ENCODE measurements at regions not wholly inside any gene's neighbourhood (a gene's known extent, or its start where the extent isn't known, plus 50 kb on each side); places are given as distances from the start of the nearest gene placed in this dataset.
A peak's percentile ranks its signal among the peaks of the same experiment; 100 is the strongest.
"Not testable (repeated sequence)": the region's sequence is repeated elsewhere in the genome, so short reads cannot be mapped to it uniquely, and the experiment has no call there.

DNA sequence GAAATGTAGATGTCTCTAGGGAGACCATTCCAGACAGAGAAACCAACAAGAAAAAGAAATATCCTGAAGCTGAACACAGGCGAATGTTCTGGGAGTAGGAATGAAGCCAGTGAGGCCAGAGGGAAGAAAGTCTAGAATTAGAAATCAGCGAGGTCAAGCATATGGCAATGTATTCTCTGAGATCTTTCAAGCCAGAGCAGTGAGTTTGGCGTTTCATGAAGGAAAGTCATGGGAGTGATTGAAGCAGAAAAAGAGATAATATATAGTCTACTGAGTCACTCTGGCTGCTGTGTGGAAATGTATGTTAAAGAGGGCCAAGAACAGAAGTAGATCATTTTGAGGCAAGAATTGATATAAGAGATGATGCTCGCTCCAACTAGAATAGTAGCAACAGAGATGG lies 576.0 kb downstream of the PCDH17 start:
- no peak for DNase-seq

DNA sequence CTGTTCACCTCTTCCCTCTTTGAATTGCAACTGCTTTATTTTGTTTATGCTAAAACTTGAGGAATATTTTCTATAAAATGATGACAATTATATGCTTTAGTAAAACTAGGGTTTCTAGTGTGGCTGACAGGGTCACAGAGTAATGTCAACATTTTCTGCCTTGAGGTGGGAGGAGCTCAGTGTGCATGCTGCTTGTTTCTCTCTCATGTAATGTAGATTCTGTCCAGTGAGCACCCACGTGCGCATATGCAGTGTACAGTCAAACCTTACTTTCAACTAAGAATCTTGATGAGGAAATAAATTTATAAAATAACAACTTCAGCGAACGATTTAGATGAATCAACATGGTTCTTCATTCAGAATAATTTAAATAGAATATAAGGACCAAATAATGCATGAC lies 603.9 kb downstream of the PCDH17 start:
- no peak for DNase-seq

DNA sequence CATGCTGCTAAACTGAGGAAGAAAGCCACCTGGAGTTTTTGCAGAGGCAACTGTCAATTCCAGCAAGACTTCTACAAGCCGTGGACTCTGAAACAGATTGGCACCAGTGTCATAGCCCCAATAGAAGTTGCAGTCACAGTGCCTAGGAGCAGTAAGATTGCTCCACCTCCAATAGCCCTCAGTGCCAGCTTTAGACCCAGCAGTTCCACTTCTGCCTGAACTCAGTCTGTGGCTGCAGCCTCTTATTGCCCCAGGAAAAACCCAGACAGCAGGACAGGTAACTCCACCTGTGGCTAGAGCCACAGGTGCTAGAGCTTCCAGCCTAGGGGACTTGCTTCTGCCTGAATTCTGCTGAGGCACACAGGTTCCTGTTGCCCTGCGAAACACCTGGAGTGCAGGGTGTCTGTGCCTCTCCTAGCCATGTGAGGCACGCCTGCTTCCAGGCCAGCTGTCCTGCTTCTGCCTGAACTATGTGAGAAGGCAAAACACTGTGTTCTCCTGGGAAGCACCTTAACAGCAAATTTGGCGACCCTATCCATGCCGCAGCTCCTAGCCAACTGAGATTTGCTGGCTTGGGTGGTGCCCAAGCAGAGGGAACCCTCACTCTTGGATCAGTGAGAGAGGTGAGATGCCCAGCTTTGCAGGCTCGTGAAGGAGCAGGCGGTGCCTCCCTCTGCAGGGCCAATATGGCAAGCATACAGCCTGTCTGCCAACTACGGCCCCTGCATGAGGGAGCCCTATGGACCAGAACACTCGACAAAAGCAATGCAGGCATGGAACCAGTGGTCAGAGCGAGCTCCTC lies 607.6 kb downstream of the PCDH17 start:
- DNase-seq, result no peak

DNA sequence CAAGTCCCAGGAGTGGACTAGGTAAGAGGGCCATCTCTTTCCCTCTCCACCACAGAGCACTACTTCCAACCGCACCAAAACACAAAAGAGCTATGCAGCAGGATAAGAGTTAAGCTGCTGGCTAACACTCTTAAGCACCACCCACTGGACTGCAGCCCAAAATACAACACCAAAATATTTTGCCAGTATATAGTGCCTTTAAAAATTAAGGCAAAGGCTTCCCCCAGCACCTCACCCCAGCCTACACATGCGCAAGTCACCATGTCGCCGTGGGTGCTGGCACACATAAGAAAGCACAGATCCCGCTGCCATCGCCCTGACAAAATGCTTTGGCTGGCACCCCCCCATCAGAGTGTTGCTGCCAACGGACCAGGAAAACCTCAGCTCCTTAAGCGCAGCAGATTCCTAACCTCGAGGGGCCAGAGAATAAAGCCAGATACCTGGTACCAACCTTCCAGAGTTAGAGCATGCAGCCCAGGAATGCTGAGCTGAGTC lies 608.3 kb downstream of the PCDH17 start:
- DNase-seq, result no peak

DNA sequence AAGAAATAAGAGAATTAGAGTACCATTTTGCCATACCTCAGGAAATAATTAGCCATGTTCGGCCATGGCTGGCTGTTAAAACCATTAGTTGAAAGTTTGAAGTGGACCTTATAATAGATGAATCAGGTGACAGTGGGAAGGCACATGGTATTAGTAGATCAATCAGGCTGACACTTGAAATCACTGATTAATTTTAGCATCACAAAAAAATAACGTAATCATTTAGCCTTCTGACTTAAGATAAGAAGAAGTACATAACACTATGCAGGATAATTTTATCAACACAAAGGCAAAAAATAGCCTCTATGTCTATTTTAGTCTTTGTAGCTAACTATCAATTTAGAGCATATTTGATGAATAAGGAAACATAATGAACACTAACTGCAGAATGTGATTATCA lies 615.5 kb downstream of the PCDH17 start:
- no peak for DNase-seq

DNA sequence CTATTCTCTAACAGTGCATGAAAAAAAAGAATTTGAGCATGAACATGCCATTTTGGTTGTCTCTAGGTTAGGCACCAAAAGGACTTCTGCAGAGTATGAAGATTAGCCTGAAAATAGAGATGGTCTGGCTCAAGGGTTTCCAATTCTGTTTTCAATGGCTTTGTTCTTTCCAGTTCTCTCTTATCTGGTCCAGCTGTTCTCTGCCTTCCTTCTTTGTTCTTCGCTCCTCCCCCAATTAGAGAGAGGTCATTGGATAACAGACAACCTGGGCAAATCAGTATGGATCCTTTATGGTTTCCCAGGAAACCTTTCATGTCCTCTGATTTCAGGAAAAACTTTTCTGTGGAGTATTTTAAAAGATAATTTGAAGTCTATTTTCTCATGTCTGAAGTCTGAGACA lies 623.4 kb downstream of the PCDH17 start:
- DNase-seq, result no peak

DNA sequence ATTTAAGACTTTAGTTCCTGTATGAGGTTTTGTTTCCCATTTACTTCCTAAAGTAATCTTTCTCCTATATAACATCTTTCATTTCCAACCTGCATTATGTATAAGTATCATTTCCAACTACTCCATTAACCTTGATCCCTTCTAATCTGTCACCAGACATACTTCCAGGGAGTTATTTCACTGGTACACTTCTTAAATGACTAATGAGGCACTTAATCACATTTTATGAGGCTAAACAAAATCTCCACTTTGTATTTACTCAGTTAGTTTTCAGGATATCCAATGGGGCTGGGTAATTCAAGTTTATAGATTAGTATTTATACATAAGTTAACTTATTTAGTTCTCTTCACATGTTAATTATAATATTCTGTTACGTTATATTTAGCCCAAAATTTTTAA lies 634.7 kb downstream of the PCDH17 start:
- DNase-seq, result no peak

DNA sequence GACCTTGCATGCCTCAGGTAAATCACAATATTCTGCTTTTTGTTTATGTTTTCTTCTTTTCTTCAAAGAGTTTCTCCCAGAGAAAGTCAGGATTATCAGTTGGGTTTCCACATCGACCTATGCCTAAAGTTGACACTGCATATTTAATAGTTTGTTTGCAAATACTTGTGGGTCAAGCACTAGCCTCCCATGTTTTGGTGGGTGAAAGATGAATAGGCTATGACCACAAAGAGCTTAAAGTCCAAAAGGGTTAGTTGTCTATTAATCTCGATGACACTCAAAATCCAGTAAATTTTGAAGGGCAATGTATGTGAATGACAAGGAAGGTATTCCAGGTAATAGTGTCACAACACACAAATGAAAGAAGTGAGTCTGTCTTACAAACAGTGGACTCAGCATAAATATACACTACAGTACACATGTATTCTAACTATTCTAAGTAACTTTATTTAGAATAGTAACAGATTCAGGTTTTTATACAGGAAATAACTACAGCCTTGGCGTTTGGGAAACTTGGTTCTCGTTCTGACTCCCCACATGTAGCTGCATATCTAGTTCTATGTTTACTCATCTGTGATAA lies 667.1 kb downstream of the PCDH17 start:
- no peak for DNase-seq

DNA sequence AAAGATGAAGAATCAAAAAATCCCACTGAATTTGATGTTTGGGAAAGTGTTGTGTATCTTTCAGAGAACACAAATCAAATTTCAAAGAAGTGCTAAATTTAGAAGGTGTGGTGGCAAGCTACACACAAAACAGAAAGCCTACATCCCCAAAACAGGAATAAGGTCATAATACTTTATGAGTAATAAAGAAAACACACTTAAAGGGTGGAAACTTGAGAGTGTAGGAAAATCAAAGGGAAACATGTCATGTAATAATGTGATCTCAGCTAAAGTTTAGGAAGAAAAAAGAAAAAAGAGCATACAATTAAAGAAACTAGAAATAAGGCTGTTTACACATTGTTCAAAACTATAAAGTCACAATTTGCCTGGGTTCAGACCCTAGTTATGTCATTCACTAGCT lies 668.7 kb downstream of the PCDH17 start:
- DNase-seq, result no peak

DNA sequence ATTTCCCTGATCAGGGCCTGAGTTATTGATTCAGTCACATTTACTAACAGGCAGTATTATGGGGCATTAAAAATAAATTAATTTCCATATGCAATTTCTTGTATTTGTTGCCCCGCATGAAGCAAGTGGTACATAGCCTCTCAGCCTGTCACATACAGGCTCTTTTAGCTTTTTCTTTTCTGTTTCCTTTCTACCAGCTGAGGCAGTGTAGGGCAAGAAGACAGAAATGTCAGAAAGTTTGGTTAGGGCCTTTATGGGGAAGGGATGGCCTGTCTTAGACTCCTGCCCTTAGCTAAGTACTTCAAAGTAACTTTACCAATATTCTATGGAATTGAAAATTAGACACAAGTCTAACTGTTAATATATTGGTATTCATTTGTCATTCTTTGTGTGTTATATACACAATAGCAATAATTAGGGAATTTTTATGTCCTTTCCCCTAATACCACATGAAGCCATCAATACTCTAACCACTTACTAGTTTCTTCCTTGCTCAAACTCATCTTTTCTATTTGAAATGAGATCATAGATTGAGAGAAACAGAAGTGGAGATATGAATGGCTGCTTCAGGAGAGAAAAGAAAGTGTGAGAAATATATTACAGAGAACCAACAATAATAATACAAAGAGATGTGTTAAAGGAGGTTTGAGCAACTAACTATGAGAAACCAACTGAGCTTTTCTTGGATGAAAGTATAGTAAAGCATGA lies 669.6 kb downstream of the PCDH17 start:
- no peak for DNase-seq

DNA sequence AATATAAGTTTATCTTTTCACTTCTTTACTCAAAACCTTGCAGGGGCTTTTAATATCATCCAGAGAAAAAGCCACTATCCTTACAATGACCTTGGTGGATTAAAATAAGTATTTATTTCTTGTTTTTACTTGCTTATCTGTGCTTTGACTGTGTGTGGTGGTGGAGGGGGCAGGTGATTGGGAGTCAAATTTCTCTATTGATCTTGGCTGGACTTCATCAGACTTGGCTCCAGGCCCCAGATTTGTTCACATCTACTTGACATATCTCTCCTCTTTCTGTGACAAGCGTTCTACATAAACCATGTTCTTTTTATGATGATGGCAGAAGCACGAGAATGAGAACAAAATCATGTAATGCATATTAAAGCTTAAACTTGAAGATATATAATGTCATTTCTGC lies 670.8 kb downstream of the PCDH17 start:
- no peak for DNase-seq

DNA sequence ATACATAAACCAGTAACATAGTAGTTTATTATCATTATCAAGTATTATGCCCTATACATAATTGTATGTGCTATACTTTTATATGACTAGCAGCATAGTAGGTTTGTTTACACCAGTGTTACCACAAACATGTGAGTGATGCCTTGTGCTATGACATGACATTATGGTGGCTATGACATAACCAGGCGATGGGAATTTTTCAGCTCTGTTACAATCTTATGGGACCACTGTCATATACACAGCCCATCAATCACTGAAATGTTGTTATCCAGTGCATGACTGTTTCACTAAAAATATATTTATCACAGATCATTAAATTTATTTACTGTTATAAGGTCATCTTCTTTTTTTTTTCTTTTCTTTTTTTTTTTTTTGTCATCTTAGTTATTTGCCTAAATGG lies 674.5 kb downstream of the PCDH17 start:
- DNase-seq, result no peak

DNA sequence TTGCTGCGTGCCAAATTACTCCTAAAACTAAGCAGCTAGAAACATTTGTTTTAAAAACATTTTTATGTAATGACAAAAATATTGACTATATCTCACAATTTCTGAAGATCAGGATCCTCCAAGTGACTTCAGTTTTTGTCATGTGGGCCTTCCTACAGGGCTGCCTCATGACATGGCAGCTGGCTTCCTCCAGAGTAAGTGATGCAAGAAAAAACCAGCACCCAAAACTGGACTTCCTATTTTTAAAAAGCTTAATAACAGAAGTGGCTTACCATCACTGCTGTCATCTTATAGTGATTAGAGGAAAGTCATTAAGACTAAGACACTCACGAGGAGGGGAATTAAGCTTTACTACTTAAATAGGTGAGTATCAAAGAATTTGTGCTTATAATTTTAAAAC lies 681.7 kb downstream of the PCDH17 start:
- DNase-seq, result peak; percentile 59

DNA sequence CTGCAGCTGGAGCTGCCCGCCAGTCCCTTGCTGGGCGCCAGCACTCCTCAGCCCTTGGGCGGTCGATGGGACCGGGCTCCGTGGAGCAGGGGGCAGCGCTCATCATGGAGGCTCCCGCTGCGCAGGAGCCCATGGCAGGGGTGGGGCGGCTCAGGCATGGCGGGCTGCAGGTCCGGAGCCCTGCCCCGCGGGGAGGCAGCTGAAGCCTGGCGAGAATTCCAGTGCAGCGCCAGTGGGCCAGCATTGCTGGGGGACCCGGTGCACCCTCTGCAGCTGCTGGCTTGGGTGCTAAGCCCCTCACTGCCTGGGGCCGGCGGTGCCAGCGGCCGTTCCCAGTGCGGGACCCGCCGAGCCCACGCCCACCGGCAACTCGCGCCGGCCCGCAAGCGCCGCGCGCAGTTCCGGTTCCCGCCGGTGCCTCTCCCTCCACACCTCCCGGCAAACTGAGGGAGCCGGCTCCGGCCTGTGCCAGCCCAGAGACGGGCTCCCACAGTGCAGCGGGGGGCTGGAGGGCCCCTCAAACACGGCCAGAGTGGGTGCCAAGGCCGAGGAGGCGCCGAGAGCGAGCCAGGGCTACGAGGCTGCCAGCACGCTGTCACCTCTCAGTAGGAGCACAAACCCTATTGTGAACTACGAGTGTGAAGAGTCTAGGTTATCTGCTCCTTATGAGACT lies 687.1 kb downstream of the PCDH17 start:
- no peak for DNase-seq

DNA sequence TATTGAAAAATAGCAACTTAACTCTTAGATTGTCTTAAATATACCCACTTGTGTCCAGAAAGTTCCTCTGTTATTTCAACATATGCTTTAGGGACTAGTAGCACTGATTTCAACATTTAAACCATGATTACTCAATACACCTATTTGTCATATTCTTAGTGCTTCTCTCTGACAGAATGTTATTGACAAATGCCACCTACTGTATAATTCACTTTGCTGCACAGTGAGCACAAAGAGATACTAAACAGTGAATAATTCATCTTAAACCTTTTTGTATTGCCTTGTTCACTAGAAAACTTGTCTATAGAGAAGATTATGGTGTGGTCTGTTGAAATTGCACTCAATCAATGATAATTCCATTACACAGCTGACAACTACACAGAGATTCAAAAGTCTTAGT lies 692.6 kb downstream of the PCDH17 start:
- peak; percentile 44 for DNase-seq

DNA sequence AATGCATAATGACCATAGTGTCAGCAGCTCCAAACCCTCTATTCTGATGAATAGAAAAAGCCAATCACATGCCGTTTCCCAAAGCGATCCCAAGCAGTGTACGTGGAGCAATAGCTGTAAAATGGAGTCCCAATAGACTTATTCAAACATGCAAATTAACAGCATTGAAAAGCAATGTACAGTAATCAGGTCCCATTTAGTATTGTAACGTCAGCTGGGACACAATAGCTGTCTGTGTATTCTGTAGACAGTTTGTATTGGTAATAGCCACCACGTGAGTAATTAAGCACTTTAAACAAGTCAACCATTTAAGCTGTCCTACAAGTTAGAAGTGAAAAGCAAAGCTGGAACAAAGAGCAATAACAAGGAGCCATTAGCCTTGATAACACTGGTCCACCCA lies 698.2 kb downstream of the PCDH17 start:
- no peak for DNase-seq

DNA sequence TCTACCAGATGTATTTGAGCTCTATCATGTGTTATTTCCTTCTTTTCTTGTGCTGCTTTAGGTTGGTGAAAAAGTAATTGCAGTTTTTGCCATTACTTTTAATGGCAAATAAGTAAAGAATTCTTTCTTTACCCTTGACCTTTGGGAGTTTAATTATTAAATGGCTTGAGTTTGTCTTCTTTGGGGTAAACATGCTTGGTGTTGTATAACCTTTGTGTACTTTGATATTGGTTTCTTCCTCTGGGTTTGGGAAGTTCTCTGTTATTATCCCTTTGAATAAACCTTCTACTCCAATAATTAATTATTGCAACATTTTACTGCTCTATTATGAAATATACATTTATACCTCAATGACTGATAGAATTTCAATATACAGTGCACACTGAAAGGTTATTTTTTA lies 709.4 kb downstream of the PCDH17 start:
- DNase-seq, result no peak

DNA sequence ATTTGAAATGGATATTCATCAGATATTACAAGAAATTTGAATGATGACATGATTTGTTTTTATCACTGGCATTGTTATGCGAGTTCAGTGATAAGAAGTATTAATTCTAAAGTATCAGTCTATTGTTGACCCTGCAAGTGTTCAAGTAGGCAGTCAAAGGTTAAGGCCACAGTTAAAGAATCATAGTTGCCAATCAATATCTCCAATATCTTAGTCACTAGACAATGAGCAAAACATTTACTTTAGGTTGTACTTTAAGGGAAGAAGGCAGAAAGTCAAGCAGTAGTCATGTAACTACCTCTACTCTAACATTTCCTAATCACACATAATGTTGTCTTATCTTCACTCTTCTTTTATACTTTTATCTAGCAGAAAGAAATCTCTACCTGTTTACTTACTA lies 709.8 kb downstream of the PCDH17 start:
- no peak for DNase-seq

DNA sequence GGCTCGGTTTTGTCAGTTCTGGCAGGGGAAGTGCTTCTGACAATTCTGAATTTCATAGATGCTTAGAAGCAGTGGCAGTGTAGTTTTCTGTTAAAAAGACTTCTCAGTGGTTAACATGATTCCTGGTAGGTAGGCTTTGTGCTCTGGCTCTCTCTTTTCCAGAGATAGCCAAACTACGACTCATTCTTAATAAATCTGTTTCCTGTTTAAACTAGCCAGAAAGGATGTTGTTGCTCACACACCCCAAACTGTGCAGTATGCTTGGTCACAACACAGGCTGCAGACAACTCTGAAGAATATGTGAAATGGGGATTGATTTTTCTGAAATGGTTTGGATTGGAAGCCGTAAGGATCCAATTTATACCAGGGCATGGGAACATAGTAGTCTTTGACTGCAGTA lies 711.5 kb downstream of the PCDH17 start:
- DNase-seq, result peak; percentile 1

DNA sequence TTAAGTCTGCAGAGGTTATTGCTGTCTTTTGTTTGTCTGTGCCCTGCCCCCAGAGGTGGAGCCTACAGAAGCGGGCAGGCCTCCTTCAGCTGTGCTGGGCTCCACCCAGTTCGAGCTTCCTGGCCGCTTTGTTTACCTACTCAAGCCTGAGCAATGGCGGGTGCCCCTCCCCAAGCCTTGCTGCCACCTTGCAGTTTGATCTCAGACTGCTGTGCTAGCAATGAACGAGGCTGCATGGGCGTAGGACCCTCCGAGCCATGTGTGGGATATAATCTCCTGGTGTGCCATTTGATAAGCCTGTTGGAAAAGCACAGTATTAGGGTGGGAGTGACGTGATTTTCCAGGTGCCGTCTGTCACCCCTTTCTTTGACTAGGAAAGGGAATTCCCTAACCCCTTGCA lies 720.6 kb downstream of the PCDH17 start:
- DNase-seq, result not testable (repeated sequence)

DNA sequence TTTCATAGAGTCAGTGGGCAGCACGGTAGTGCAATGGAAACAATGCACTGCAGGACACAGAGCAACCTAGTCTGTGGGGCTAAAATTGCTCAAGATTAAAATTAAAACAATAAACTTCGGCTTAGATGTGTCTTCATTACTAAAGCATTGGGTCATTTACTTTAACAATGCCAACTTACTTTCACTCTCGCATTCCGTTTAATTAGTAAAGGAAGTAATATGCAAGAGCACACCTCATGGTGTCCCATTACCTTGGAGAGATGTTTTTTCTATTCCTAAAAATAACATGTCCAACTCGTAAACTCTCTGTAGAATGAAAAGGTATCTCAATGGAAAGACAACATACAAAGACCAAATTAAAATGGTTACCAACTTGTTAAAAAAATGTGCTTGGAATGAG lies 738.4 kb downstream of the PCDH17 start:
- no peak for DNase-seq

DNA sequence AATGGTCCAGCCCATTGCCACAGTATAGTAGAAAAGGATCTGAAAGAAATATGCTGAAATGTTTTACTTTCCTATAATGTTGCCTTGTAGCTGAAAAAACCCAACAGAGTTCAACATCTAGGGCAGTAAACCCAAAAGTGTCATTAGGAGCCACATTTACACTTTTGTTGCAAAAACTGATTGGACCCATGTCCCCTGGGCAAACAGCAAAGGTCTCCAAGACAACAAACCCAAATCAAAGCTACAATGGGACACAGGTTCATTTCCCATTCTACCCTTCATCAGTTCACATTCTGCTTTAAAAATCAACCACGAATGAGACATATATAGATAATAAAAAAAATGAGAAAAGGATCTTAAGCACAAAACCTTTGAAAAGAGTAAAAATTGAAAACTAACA lies 744.8 kb downstream of the PCDH17 start:
- no peak for DNase-seq

DNA sequence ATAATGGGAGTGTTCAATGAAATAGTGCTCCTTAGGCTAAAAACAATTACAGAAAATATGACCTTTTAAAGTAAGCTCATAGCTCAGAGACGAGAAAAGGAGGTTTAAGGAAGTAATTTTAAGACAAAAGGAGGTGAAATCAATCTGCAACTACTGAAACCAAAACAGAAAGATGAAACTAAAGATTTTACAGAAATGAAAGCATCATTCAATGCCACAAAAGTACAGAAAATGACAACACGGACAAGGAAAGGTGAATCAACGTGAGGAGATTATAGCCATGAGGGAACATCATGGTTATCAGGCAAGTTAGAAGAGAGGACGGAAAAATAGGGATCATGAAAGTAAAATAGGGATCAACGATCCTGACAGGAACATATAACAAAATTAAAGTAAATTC lies 745.2 kb downstream of the PCDH17 start:
- DNase-seq, result no peak

DNA sequence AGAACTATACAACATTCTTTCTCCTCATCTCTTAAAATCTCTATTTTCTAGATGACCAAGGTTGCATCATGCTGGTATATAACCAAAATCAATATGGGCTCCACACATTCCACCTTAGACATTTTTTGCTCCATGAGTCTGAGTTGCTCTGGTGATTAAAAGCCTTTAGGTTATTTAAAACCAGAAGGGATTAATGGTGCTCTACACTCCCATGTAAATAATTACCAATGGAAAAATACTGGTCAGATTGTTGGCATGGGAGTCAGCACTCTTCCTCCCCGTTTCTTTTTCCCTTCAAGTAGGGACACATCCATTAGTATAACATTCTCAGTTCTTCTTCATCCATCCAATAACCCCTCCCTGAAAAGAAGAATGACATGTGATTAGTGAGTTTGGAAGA lies 747.7 kb downstream of the PCDH17 start:
- DNase-seq, result no peak
